Liver (tissue), 7 donors: ENCODE measurements at regions not wholly inside any gene's neighbourhood (a gene's known extent, or its start where the extent isn't known, plus 50 kb on each side); places are given as distances from the start of the nearest gene placed in this dataset.
"Not testable (repeated sequence)": the region's sequence is repeated elsewhere in the genome, so short reads cannot be mapped to it uniquely, and the experiment has no call there.

Source experiments
- DNase-seq: peaks from one replicate; pipeline ENCODE4 v3.0.0-alpha.2; 2017; ENCODE audit warnings: low spot score
- H3K27ac ChIP-seq, 2 donors: one replicate each; pipeline ENCODE4 v1.7.0; 2013; ENCODE audit warnings: inconsistent platforms in 2 of 2, low read length in 2 of 2, control low read depth in 1 of 2, low read depth in 1 of 2, mild to moderate bottlenecking in 1 of 2
- H3K27me3 ChIP-seq, 4 donors: one replicate each; pipeline versions ENCODE4 v1.6.1 to v1.7.0; 2013; ENCODE audit warnings: low read length in 3 of 4, inconsistent platforms in 1 of 4, mild to moderate bottlenecking in 1 of 4, moderate library complexity in 1 of 4; ENCODE audit not compliant: control insufficient read depth in 4 of 4, insufficient read depth in 4 of 4
- H3K36me3 ChIP-seq, 4 donors: one replicate each; pipeline versions ENCODE4 v1.6.1 to v1.7.0; 2013; ENCODE audit warnings: low read length in 3 of 4, mild to moderate bottlenecking in 3 of 4, low read depth in 1 of 4, moderate library complexity in 1 of 4; ENCODE audit not compliant: control insufficient read depth in 4 of 4, insufficient read depth in 3 of 4
- H3K4me1 ChIP-seq, 4 donors: one replicate each; pipeline versions ENCODE4 v1.6.1 to v1.7.0; 2013; ENCODE audit warnings: low read length in 3 of 4, mild to moderate bottlenecking in 3 of 4, moderate library complexity in 1 of 4; ENCODE audit not compliant: control insufficient read depth in 4 of 4, insufficient read depth in 4 of 4
- H3K4me3 ChIP-seq, 3 donors: one replicate each; pipeline versions ENCODE4 v1.6.1 to v1.7.0; 2013; ENCODE audit warnings: low read length in 3 of 3, control low read depth in 1 of 3, low read depth in 1 of 3, mild to moderate bottlenecking in 1 of 3
- H3K9ac ChIP-seq, 2 donors: one replicate each; pipeline ENCODE4 v1.7.0; 2013; ENCODE audit warnings: low read length in 2 of 2, mild to moderate bottlenecking in 2 of 2, moderate library complexity in 2 of 2, control low read depth in 1 of 2, low read depth in 1 of 2
- H3K9me3 ChIP-seq, 4 donors: one replicate each; pipeline versions ENCODE4 v1.6.1 to v1.7.0; 2013; ENCODE audit warnings: low read length in 3 of 4; ENCODE audit not compliant: control insufficient read depth in 4 of 4
- EGR1 ChIP-seq, 2 donors: IDR thresholded peaks; 2 replicates each; pipeline ENCODE4 v1.6.1; 2016 to 2018; ENCODE audit warnings: antibody characterized with exemption in 2 of 2, low read depth in 2 of 2
- FOXA1 ChIP-seq: IDR thresholded peaks from 2 replicates; pipeline ENCODE4 v1.6.1; 2016; ENCODE audit warnings: antibody characterized with exemption
- FOXA2 ChIP-seq: IDR thresholded peaks from 2 replicates; pipeline ENCODE4 v1.6.1; 2016; ENCODE audit warnings: antibody characterized with exemption
- GABPA ChIP-seq, 2 donors: IDR thresholded peaks in 1 of 2; conservative IDR thresholded peaks in 1 of 2; 2 replicates each; pipeline ENCODE4 v1.6.1; 2016; ENCODE audit warnings: antibody characterized with exemption in 2 of 2, mild to moderate bottlenecking in 1 of 2, moderate library complexity in 1 of 2
- HNF4A ChIP-seq, 2 donors: conservative IDR thresholded peaks; 2 replicates each; pipeline ENCODE4 v1.6.1; 2016; ENCODE audit warnings: antibody characterized with exemption in 2 of 2, mild to moderate bottlenecking in 2 of 2
- JUND ChIP-seq, 2 donors: IDR thresholded peaks; 2 replicates each; pipeline ENCODE4 v1.6.1; 2016; ENCODE audit warnings: antibody characterized with exemption in 2 of 2
- NR2F2 ChIP-seq: IDR thresholded peaks from 2 replicates; pipeline ENCODE4 v1.6.1; 2016; ENCODE audit warnings: antibody characterized with exemption
- RXRA ChIP-seq, 2 donors: IDR thresholded peaks; 2 replicates each; pipeline ENCODE4 v1.6.1; 2017 to 2018; ENCODE audit warnings: antibody characterized with exemption in 2 of 2, mild to moderate bottlenecking in 1 of 2
- WGBS: extraction: QIAGEN DNeasy Blood & Tissue Kit; methylation state at CpG from one replicate; pipeline ENCODE4 v1.1.7; 2013; 5-methylcytosine and 5-hydroxymethylcytosine counted together
- TF ChIP-seq, protein P1 (sequence below): IDR thresholded peaks from 2 replicates; pipeline ENCODE4 v1.6.1; 2016; ENCODE audit warnings: antibody characterized with exemption, mild to moderate bottlenecking
- TF ChIP-seq, protein P2 (sequence below): IDR thresholded peaks from 2 replicates; pipeline ENCODE4 v1.6.1; 2016; ENCODE audit warnings: antibody characterized with exemption
- donor health status: healthy.
- donor health status: healthy.
- donor health status: healthy.
- donor health status: healthy.

DNA sequence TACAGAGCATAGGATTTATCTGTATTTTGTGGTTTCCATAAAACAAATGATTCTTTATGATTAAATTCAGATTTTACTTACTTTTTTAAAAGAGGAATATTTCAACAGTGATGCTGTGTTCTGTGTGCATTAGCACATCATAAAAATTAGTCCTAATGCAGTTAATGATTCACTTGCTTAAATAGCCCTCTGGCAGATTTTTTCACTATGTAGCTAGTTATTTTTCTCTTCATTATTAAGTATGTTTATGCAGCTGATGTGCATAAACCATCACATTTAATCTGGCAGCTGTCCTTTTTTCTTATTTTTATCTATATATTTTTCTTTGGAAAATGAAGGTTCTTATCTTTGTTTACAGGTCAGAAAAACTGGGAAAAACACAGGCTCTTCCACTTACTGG lies 127.2 kb downstream of the ZNF486 start:
- no peak overlapping the region for H3K27ac ChIP-seq
- TF ChIP-seq JUND (IDR thresholded peaks at IDR 0.05) (no peak), EGR1 (IDR thresholded peaks at IDR 0.05; ENCODE audit: low read depth in 2 of 2) (no peak), FOXA2 (no peak), HNF4A (conservative IDR thresholded peaks at IDR 0.05) (no peak), NR2F2 (no peak), GABPA (IDR thresholded peaks at IDR 0.05 in 1 of 2, conservative IDR thresholded peaks at IDR 0.05 in 1 of 2) (no peak), FOXA1 (no peak)
- TF ChIP-seq, protein P1, sequence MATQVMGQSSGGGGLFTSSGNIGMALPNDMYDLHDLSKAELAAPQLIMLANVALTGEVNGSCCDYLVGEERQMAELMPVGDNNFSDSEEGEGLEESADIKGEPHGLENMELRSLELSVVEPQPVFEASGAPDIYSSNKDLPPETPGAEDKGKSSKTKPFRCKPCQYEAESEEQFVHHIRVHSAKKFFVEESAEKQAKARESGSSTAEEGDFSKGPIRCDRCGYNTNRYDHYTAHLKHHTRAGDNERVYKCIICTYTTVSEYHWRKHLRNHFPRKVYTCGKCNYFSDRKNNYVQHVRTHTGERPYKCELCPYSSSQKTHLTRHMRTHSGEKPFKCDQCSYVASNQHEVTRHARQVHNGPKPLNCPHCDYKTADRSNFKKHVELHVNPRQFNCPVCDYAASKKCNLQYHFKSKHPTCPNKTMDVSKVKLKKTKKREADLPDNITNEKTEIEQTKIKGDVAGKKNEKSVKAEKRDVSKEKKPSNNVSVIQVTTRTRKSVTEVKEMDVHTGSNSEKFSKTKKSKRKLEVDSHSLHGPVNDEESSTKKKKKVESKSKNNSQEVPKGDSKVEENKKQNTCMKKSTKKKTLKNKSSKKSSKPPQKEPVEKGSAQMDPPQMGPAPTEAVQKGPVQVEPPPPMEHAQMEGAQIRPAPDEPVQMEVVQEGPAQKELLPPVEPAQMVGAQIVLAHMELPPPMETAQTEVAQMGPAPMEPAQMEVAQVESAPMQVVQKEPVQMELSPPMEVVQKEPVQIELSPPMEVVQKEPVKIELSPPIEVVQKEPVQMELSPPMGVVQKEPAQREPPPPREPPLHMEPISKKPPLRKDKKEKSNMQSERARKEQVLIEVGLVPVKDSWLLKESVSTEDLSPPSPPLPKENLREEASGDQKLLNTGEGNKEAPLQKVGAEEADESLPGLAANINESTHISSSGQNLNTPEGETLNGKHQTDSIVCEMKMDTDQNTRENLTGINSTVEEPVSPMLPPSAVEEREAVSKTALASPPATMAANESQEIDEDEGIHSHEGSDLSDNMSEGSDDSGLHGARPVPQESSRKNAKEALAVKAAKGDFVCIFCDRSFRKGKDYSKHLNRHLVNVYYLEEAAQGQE = no peak
- TF ChIP-seq, protein P2, sequence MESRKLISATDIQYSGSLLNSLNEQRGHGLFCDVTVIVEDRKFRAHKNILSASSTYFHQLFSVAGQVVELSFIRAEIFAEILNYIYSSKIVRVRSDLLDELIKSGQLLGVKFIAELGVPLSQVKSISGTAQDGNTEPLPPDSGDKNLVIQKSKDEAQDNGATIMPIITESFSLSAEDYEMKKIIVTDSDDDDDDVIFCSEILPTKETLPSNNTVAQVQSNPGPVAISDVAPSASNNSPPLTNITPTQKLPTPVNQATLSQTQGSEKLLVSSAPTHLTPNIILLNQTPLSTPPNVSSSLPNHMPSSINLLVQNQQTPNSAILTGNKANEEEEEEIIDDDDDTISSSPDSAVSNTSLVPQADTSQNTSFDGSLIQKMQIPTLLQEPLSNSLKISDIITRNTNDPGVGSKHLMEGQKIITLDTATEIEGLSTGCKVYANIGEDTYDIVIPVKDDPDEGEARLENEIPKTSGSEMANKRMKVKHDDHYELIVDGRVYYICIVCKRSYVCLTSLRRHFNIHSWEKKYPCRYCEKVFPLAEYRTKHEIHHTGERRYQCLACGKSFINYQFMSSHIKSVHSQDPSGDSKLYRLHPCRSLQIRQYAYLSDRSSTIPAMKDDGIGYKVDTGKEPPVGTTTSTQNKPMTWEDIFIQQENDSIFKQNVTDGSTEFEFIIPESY = no peak
- H3K4me1 ChIP-seq = no peaks in the 10 kb centered on the region
- no peak overlapping the region for H3K9ac ChIP-seq
- H3K9me3 ChIP-seq = no peaks in the 10 kb centered on the region
- no peaks in the 10 kb centered on the region for H3K27me3 ChIP-seq
- H3K36me3 ChIP-seq = no peaks in the 10 kb centered on the region
- no peak for DNase-seq
- H3K4me3 ChIP-seq = no peak overlapping the region

DNA sequence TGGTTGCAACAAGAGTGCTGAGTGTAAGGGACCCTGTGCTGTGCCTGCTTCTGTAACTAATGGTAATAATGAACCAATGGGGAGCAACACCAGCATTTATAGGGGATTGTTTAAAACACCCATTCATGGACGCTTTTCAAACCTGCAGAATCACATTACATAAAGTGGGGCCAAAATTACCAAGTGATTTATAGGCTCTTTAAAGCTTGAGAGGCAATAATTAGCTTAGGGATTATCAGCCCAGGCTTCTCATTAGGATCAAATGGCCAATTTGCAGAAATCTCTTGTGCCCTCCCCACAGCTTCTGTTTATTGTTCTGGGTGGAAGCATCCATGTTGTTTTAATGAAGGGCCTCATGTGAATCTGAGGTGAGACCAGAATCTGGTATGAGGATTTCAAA lies 125.5 kb downstream of the ZNF486 start:
- H3K9ac ChIP-seq, DNase-seq, H3K27me3 ChIP-seq, H3K36me3 ChIP-seq, H3K4me1 ChIP-seq, H3K27ac ChIP-seq, H3K9me3 ChIP-seq, H3K4me3 ChIP-seq: not testable (repeated sequence)
- WGBS = 64% methylated on average over 1 of the region's 1 CpG

DNA sequence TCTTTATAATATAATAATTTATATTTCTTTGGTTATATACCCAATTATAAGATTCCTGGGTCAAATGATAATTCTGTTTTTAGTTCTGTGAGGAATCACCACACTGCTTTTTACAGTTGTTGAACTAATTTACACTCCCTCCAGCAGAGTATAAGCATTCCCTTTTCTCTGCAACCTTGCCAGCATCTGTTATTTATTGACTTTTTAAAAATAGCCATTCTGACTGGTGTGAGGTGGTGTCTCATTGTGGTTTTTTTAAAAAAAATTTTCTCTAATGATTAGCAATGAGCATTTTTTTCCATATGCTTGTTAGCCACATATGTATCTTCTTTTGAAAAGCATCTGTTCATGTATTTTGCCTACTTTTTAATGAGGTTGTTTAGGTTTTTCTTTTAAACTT lies 122.2 kb downstream of the ZNF486 start:
- Histone ChIP-seq H3K9ac (no peak overlapping the region), H3K27ac (no peak overlapping the region), H3K27me3 (no peaks in the 10 kb centered on the region), H3K36me3 (no peaks in the 10 kb centered on the region), H3K4me1 (no peaks in the 10 kb centered on the region), H3K9me3 (no peaks in the 10 kb centered on the region), H3K4me3 (no peak overlapping the region)
- TF ChIP-seq RXRA (IDR thresholded peaks at IDR 0.05) = no peak
- DNase-seq = no peak
